Mesenchymal stem cell (in vitro differentiated cells and primary cell): ENCODE measurements at regions not wholly inside any gene's neighbourhood (a gene's known extent, or its start where the extent isn't known, plus 50 kb on each side); places are given as distances from the start of the nearest gene placed in this dataset.
A peak's percentile ranks its signal among the peaks of the same experiment; 100 is the strongest.

Experiments used
- DNase-seq: peaks from one replicate; pipeline ENCODE4 v3.0.0-alpha.2; 2013
- H2AFZ ChIP-seq: one replicate; pipeline ENCODE4 v1.6.1; 2013; ENCODE audit warnings: low read depth, mild to moderate bottlenecking, control low read depth, inconsistent platforms, low read length, moderate library complexity
- H2AK5ac ChIP-seq: 2 replicates; pipeline ENCODE4 v1.6.1; 2013; ENCODE audit warnings: low read length, moderate library complexity, mild to moderate bottlenecking, inconsistent platforms; ENCODE audit not compliant: severe bottlenecking
- H2BK120ac ChIP-seq: one replicate; pipeline ENCODE4 v1.6.1; 2013; ENCODE audit warnings: low read depth, mild to moderate bottlenecking, inconsistent platforms, low read length, moderate library complexity
- H2BK12ac ChIP-seq, 2 experiments: one replicate each; pipeline ENCODE4 v1.6.1; 2013; ENCODE audit warnings: inconsistent platforms in 2 of 2, low read length in 2 of 2, mild to moderate bottlenecking in 2 of 2, moderate library complexity in 2 of 2, control low read depth in 1 of 2
- H2BK15ac ChIP-seq: one replicate; pipeline ENCODE4 v1.6.1; 2013; ENCODE audit warnings: mild to moderate bottlenecking, low read depth, inconsistent platforms; ENCODE audit not compliant: poor library complexity, severe bottlenecking
- H2BK5ac ChIP-seq: 2 replicates; pipeline ENCODE4 v1.6.1; 2013; ENCODE audit warnings: low read depth, mild to moderate bottlenecking, low read length, control low read depth, inconsistent platforms; ENCODE audit not compliant: poor library complexity, severe bottlenecking
- H3K14ac ChIP-seq, 2 experiments: one replicate each; pipeline ENCODE4 v1.6.1; 2013; ENCODE audit warnings: inconsistent platforms in 2 of 2, low read length in 2 of 2, control low read depth in 1 of 2, mild to moderate bottlenecking in 1 of 2, moderate library complexity in 1 of 2
- H3K18ac ChIP-seq, 2 experiments: one replicate each; pipeline ENCODE4 v1.6.1; 2013; ENCODE audit warnings: inconsistent platforms in 2 of 2, low read length in 2 of 2, control low read depth in 1 of 2, low read depth in 1 of 2, mild to moderate bottlenecking in 1 of 2
- H3K23ac ChIP-seq, 2 experiments: one replicate each; pipeline ENCODE4 v1.6.1; 2013; ENCODE audit warnings: inconsistent platforms in 2 of 2, low read length in 2 of 2, mild to moderate bottlenecking in 2 of 2, moderate library complexity in 2 of 2, control low read depth in 1 of 2
- H3K27ac ChIP-seq: 2 replicates; pipeline ENCODE4 v1.5.1; 2013; ENCODE audit warnings: mild to moderate bottlenecking, moderate library complexity, low read length, control low read depth, inconsistent platforms; ENCODE audit not compliant: poor library complexity, severe bottlenecking
- H3K27me3 ChIP-seq, 2 experiments: 2 replicates each; pipeline versions ENCODE4 v1.6.1 to v1.7.0; 2013; ENCODE audit warnings: low read length in 2 of 2, mild to moderate bottlenecking in 2 of 2, moderate library complexity in 2 of 2, control low read depth in 1 of 2, inconsistent platforms in 1 of 2; ENCODE audit not compliant: control insufficient read depth in 1 of 2, insufficient read depth in 1 of 2
- H3K36me3 ChIP-seq, 2 experiments: 2 replicates each; pipeline versions ENCODE4 v1.6.1 to v1.7.0; 2013; ENCODE audit warnings: low read length in 2 of 2, control low read depth in 1 of 2, inconsistent platforms in 1 of 2, low read depth in 1 of 2, mild to moderate bottlenecking in 1 of 2; ENCODE audit not compliant: insufficient read depth in 2 of 2, control insufficient read depth in 1 of 2
- H3K4ac ChIP-seq, 2 experiments: one replicate each; pipeline ENCODE4 v1.6.1; 2013; ENCODE audit warnings: inconsistent platforms in 2 of 2, low read length in 2 of 2, mild to moderate bottlenecking in 2 of 2, moderate library complexity in 2 of 2, control low read depth in 1 of 2, low read depth in 1 of 2
- H3K4me1 ChIP-seq: 2 replicates; pipeline ENCODE4 v1.6.1; 2013; ENCODE audit warnings: low read depth, low read length, control low read depth; ENCODE audit not compliant: control insufficient read depth, insufficient read depth
- H3K4me2 ChIP-seq: 2 replicates; pipeline ENCODE4 v1.6.1; 2013; ENCODE audit warnings: low read length, mild to moderate bottlenecking, inconsistent platforms; ENCODE audit not compliant: poor library complexity, severe bottlenecking
- H3K4me3 ChIP-seq, 2 experiments: 2 replicates each; pipeline versions ENCODE4 v1.5.1 to v1.7.0; 2013; ENCODE audit warnings: low read length in 2 of 2, mild to moderate bottlenecking in 2 of 2, control low read depth in 1 of 2, low read depth in 1 of 2; ENCODE audit not compliant: insufficient read depth in 1 of 2
- H3K79me1 ChIP-seq: replicated peaks from 2 replicates; pipeline ENCODE4 v1.6.1; 2013; ENCODE audit warnings: mild to moderate bottlenecking, control low read depth, low read length, inconsistent platforms; ENCODE audit not compliant: poor library complexity, severe bottlenecking
- H3K9ac ChIP-seq: 2 replicates; pipeline ENCODE4 v1.7.0; 2013; ENCODE audit warnings: mild to moderate bottlenecking, low read length, moderate library complexity
- H3K9me3 ChIP-seq: 2 replicates; pipeline ENCODE4 v1.7.0; 2013; ENCODE audit warnings: mild to moderate bottlenecking, low read length; ENCODE audit not compliant: control insufficient read depth
- H4K8ac ChIP-seq: one replicate; pipeline ENCODE4 v1.6.1; 2013; ENCODE audit warnings: inconsistent platforms, mild to moderate bottlenecking, low read length, moderate library complexity
- H4K91ac ChIP-seq: one replicate; pipeline ENCODE4 v1.6.1; 2013; ENCODE audit warnings: mild to moderate bottlenecking, low read length, inconsistent platforms
- WGBS: methylation state at CpG from one replicate; pipeline ENCODE4 v1.1.7; 2013; ENCODE audit warnings: mixed read lengths; 5-methylcytosine and 5-hydroxymethylcytosine counted together

- H3K14ac ChIP-seq = peak overlapping the region in 1 of 2 experiments; percentile 26
- no peaks in the 10 kb centered on the region for H3K9me3 ChIP-seq
- no peak overlapping the region for H2BK120ac ChIP-seq
- H2BK12ac ChIP-seq = no peak overlapping the region
- no peak overlapping the region for H3K23ac ChIP-seq
- H4K8ac ChIP-seq = no peak overlapping the region
- no peak overlapping the region for H3K27ac ChIP-seq
- H2AFZ ChIP-seq = no peak overlapping the region
- H2AK5ac ChIP-seq = no peak overlapping the region
- peak overlapping the region; percentile 9 for H4K91ac ChIP-seq
- WGBS = 98% methylated on average over 3 of the region's 3 CpGs
- H3K4me3 ChIP-seq = no peak overlapping the region
- H2BK5ac ChIP-seq = no peak overlapping the region
- H3K36me3 ChIP-seq = no peaks in the 10 kb centered on the region
- no peaks in the 10 kb centered on the region for H3K79me1 ChIP-seq
- H3K18ac ChIP-seq = no peak overlapping the region
- no peak overlapping the region for H2BK15ac ChIP-seq
- no peak overlapping the region for H3K4me2 ChIP-seq
- H3K27me3 ChIP-seq = no peaks in the 10 kb centered on the region
- no peak for DNase-seq
- peaks cover 9% of the 10 kb centered on the region for H3K4me1 ChIP-seq
- H3K9ac ChIP-seq = no peak overlapping the region
- no peak overlapping the region for H3K4ac ChIP-seq
Measured at GRCh38 chr6:25036461-25036860, 100.7 kb upstream of the RIPOR2 start.

GRCh38 chr6:25038300-25038699 lies 102.5 kb upstream of the RIPOR2 start:
- no peak overlapping the region for H2BK12ac ChIP-seq
- H3K4ac ChIP-seq = no peak overlapping the region
- H3K27ac ChIP-seq = no peak overlapping the region
- H3K27me3 ChIP-seq = no peaks in the 10 kb centered on the region
- no peak overlapping the region for H2BK120ac ChIP-seq
- H4K8ac ChIP-seq = no peak overlapping the region
- DNase-seq = no peak
- peaks cover 7% of the 10 kb centered on the region for H3K4me1 ChIP-seq
- no peaks in the 10 kb centered on the region for H3K9me3 ChIP-seq
- no peak overlapping the region for H3K9ac ChIP-seq
- H2AFZ ChIP-seq = no peak overlapping the region
- H3K4me3 ChIP-seq = no peak overlapping the region
- no peak overlapping the region for H2AK5ac ChIP-seq
- no peak overlapping the region for H3K23ac ChIP-seq
- no peaks in the 10 kb centered on the region for H3K36me3 ChIP-seq
- no peak overlapping the region for H2BK15ac ChIP-seq
- H3K14ac ChIP-seq = no peak overlapping the region
- no peak overlapping the region for H3K4me2 ChIP-seq
- no peak overlapping the region for H2BK5ac ChIP-seq
- no peaks in the 10 kb centered on the region for H3K79me1 ChIP-seq
- H4K91ac ChIP-seq = no peak overlapping the region
- H3K18ac ChIP-seq = no peak overlapping the region

- H2BK5ac ChIP-seq = no peak overlapping the region
- no peak overlapping the region for H3K4ac ChIP-seq
- H3K9me3 ChIP-seq = no peaks in the 10 kb centered on the region
- no peak overlapping the region for H2AK5ac ChIP-seq
- no peak overlapping the region for H3K4me3 ChIP-seq
- no peak overlapping the region for H2BK12ac ChIP-seq
- no peak overlapping the region for H3K23ac ChIP-seq
- no peaks in the 10 kb centered on the region for H3K27me3 ChIP-seq
- WGBS = 93% methylated on average over 5 of the region's 6 CpGs
- H2BK15ac ChIP-seq = no peak overlapping the region
- H4K8ac ChIP-seq = no peak overlapping the region
- no peak for DNase-seq
- peaks cover 7% of the 10 kb centered on the region for H3K4me1 ChIP-seq
- H3K14ac ChIP-seq = no peak overlapping the region
- no peak overlapping the region for H2BK120ac ChIP-seq
- H4K91ac ChIP-seq = no peak overlapping the region
- no peak overlapping the region for H3K9ac ChIP-seq
- no peak overlapping the region for H3K4me2 ChIP-seq
- H3K79me1 ChIP-seq = no peaks in the 10 kb centered on the region
- no peak overlapping the region for H3K18ac ChIP-seq
- no peak overlapping the region for H2AFZ ChIP-seq
- H3K36me3 ChIP-seq = no peaks in the 10 kb centered on the region
- no peak overlapping the region for H3K27ac ChIP-seq
Measured at GRCh38 chr6:25038999-25039398, 103.2 kb upstream of the RIPOR2 start.

GRCh38 chr6:25041485-25042035 lies 105.8 kb upstream of the RIPOR2 start:
- no peak overlapping the region for H2AK5ac ChIP-seq
- peak overlapping the region; percentile 35 for H4K8ac ChIP-seq
- H2AFZ ChIP-seq = no peak overlapping the region
- no peaks in the 10 kb centered on the region for H3K79me1 ChIP-seq
- no peak overlapping the region for H3K18ac ChIP-seq
- no peak overlapping the region for H3K4me3 ChIP-seq
- no peaks in the 10 kb centered on the region for H3K27me3 ChIP-seq
- no peak overlapping the region for H2BK5ac ChIP-seq
- no peak overlapping the region for H4K91ac ChIP-seq
- no peak overlapping the region for H3K4me2 ChIP-seq
- no peak overlapping the region for H3K23ac ChIP-seq
- H2BK15ac ChIP-seq = no peak overlapping the region
- H2BK120ac ChIP-seq = no peak overlapping the region
- peak overlapping the region in 1 of 2 experiments; percentile 69 for H2BK12ac ChIP-seq
- WGBS = 85% methylated on average over 10 of the region's 12 CpGs
- no peak for DNase-seq
- H3K14ac ChIP-seq = no peak overlapping the region
- H3K4me1 ChIP-seq = no peaks in the 10 kb centered on the region
- no peaks in the 10 kb centered on the region for H3K9me3 ChIP-seq
- H3K27ac ChIP-seq = no peak overlapping the region
- H3K9ac ChIP-seq = no peak overlapping the region
- no peak overlapping the region for H3K4ac ChIP-seq
- no peaks in the 10 kb centered on the region for H3K36me3 ChIP-seq
